ENCODE measurements at regions not wholly inside any gene's neighbourhood (a gene's known extent, or its start where the extent isn't known, plus 50 kb on each side); places are given as distances from the start of the nearest gene placed in this dataset.

GRCh38 chr2:121021685-121022084 lies 263.3 kb downstream of the TFCP2L1 start:
- TF ChIP-seq, protein P1, sequence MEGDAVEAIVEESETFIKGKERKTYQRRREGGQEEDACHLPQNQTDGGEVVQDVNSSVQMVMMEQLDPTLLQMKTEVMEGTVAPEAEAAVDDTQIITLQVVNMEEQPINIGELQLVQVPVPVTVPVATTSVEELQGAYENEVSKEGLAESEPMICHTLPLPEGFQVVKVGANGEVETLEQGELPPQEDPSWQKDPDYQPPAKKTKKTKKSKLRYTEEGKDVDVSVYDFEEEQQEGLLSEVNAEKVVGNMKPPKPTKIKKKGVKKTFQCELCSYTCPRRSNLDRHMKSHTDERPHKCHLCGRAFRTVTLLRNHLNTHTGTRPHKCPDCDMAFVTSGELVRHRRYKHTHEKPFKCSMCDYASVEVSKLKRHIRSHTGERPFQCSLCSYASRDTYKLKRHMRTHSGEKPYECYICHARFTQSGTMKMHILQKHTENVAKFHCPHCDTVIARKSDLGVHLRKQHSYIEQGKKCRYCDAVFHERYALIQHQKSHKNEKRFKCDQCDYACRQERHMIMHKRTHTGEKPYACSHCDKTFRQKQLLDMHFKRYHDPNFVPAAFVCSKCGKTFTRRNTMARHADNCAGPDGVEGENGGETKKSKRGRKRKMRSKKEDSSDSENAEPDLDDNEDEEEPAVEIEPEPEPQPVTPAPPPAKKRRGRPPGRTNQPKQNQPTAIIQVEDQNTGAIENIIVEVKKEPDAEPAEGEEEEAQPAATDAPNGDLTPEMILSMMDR (IDR thresholded peaks at IDR 0.05; ENCODE audit: insufficient read depth, missing control alignments) = no peak
- DNase-seq (ENCODE audit: insufficient read length, low spot score) (no peak), FAIRE-seq (no peak)

GRCh38 chr2:121028577-121028976 lies 256.4 kb downstream of the TFCP2L1 start:
- DNase-seq (ENCODE audit: insufficient read length, low spot score) (no peak), FAIRE-seq (no peak)
- TF ChIP-seq, protein P1 (IDR thresholded peaks at IDR 0.05; ENCODE audit: insufficient read depth, missing control alignments) = no peak

- FAIRE-seq (no peak), DNase-seq (ENCODE audit: insufficient read length, low spot score) (no peak)
- TF ChIP-seq, protein P1 (IDR thresholded peaks at IDR 0.05; ENCODE audit: insufficient read depth, missing control alignments) = no peak
Measured at GRCh38 chr2:121030523-121030922, 254.5 kb downstream of the TFCP2L1 start.

DNA sequence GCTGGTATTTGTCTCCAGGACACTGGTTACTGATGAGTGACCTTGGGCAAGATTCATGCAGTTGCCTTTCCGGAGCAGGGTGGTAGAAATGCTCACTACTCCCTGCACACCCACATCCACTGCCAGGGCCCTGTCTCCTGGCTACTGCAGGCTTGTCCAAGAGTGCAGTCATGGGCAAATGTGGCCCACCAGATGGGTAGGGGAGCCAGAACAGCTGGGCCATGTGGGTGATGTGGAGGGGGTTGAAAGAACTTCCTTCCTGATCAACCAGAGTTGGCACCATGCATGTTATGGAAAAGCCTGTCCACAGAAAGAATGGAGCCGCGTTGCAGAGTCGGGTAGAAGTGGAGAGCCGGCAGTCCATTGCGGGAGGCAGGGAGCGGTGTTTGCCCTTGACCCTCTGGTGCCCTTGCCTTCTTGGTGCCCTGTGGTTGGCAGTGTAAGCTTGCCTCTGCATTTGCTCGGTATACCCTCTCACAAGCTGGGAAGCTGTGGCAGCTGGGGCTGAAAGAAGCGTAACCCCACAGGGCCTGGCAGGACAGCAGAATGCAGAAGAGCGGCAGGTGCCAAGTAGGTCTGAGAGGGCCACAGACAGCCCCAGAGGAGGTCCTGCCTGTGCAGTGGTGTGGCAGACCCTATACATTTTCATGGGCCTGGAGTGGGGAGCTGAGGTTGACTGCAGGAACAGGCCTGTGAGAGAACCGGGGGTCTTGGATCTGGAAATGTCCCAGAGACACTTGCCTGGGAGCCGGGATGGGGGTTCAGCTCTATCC lies 253.2 kb downstream of the TFCP2L1 start:
- no peak for DNase-seq (ENCODE audit: insufficient read length, low spot score)
- TF ChIP-seq, protein P1 (IDR thresholded peaks at IDR 0.05; ENCODE audit: insufficient read depth, missing control alignments) = no peak
- FAIRE-seq = no peak

GRCh38 chr2:121033461-121033996 lies 251.5 kb downstream of the TFCP2L1 start:
- TF ChIP-seq, protein P1 (IDR thresholded peaks at IDR 0.05; ENCODE audit: insufficient read depth, missing control alignments) = no peak
- DNase-seq (ENCODE audit: insufficient read length, low spot score) = no peak
- FAIRE-seq = no peak

DNA sequence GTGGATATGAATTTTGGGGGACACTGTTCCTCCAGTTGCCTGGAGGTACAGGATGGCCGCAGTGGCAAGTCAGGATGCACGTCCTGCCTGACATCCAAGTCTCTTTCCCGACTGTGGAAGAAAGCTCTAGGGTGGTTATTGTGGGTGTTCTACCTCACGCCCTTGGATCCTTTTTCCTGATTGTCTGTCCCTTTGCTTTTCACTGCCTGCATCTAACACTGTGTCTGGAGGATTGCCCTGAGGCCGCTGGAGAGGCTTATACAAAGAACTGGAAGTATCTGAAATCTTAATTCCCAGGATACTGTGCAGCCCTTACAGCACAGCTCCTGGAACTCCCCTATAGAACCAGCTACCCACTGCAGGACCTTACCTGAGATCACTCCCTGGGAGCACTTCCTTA lies 250.5 kb downstream of the TFCP2L1 start:
- no peak for DNase-seq (ENCODE audit: insufficient read length, low spot score)
- FAIRE-seq = no peak
- TF ChIP-seq, protein P1 (IDR thresholded peaks at IDR 0.05; ENCODE audit: insufficient read depth, missing control alignments) = no peak

DNA sequence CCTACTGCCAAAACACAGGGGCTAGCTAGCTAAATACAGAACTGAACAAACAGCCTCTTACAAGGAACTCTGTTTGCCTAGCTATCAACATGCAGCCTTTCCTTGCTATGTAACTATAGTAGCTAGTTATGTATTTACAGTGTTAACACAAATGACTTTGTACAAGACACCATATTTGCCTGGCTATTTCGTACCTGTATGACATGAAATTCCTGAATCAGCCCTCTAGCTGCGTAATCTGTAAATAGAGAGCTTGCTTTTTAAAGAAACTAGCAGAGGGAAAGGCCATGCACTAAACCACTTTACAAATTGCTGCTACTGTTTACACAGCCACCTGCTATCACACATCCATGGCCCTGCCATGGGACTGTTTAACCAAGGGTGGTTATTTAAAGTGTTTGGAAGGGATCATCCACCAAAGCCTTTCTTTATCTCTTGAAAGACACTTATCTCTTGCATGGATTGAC lies 248.7 kb downstream of the TFCP2L1 start:
- TF ChIP-seq, protein P1 (IDR thresholded peaks at IDR 0.05; ENCODE audit: insufficient read depth, missing control alignments) = no peak
- FAIRE-seq (no peak), DNase-seq (ENCODE audit: insufficient read length, low spot score) (no peak)

Data from D721Med (cell line).